Activated naive CD4-positive, alpha-beta T cell treated with anti-CD3 and anti-CD28 coated beads, Interleukin-2, amount 10 ng/mL, durations not matched to agents 7 days and 5 days (primary cell): ENCODE measurements at regions not wholly inside any gene's neighbourhood (a gene's known extent, or its start where the extent isn't known, plus 50 kb on each side); places are given as distances from the start of the nearest gene placed in this dataset.

Experiments used
- CTCF ChIA-PET: fragments of 350-600 bp; sonication (Branson Sonifier 250); formaldehyde crosslinking; loops from one replicate; lab custom pipeline; 2021; ENCODE audit warnings: antibody characterized with exemption; lab: Charles Lee
- DNase-seq: peaks from one replicate; pipeline ENCODE4 v3.0.0-alpha.2; 2020
- H3K27ac Mint-ChIP-seq: one replicate; pipeline ENCODE4 v1.8.0; 2021; ENCODE audit warnings: mild to moderate bottlenecking, moderate library complexity, mixed read lengths
- H3K27me3 Mint-ChIP-seq: one replicate; pipeline ENCODE4 v1.8.0; 2021; ENCODE audit warnings: mild to moderate bottlenecking, mixed read lengths
- H3K36me3 Mint-ChIP-seq: one replicate; pipeline ENCODE4 v1.8.0; 2021; ENCODE audit warnings: mixed read lengths
- H3K4me1 Mint-ChIP-seq: one replicate; pipeline ENCODE4 v1.8.0; 2021; ENCODE audit warnings: mixed read lengths
- H3K4me3 Mint-ChIP-seq: one replicate; pipeline ENCODE4 v1.8.0; 2021; ENCODE audit warnings: mild to moderate bottlenecking, moderate library complexity, mixed read lengths
- H3K9me3 Mint-ChIP-seq: one replicate; pipeline ENCODE4 v1.8.0; 2021; ENCODE audit warnings: mixed read lengths

GRCh38 chr7:18201350-18201749 lies 173.7 kb upstream of the PRPS1L1 start:
- Mint-ChIP-seq H3K9me3 (no peaks in the 10 kb centered on the region), H3K36me3 (no peaks in the 10 kb centered on the region), H3K27ac (no peak overlapping the region), H3K4me1 (no peaks in the 10 kb centered on the region), H3K27me3 (no peaks in the 10 kb centered on the region), H3K4me3 (no peak overlapping the region)
- DNase-seq, result no peak
- CTCF ChIA-PET, result interaction anchor here (0.6 kb wide), 1 partner anchor 11 kb away, joined by 3 read pairs; no protein-coding TSS in a partner anchor

DNA sequence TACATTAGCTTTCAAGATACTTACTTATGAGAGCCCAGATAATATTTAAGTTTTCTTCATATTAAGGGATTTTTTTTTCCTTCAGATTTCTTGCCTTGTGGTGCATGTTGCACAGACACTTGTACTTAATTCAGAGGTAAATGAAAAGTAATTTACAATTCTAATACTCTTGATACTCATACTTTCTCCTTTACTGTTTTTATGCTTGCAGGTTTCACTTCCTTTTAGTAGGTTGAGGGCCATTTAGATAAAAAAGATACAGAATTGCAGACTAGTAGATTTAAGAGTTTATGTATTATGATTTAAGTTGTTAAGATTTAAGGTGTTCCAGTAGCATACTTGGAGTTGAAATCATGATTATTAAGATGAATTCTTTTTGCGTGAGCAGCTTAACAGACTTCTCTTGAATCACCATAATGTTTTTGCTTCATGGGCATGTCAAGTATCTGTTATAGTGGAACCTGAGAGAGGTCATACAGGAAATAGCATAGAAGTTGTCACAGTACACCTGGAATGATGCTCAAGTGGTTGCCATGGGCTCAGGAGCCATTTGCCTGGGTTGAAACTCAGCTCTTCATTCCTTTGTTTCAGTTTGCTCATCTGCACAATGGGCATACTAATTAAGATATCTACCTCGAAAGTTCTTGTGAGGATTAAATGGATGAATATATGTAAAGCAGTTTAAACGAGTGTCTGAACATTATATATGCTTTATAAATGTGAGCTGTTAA lies 174.8 kb upstream of the PRPS1L1 start:
- Mint-ChIP-seq H3K27ac (no peak overlapping the region), H3K4me1 (no peaks in the 10 kb centered on the region), H3K9me3 (no peaks in the 10 kb centered on the region), H3K36me3 (no peaks in the 10 kb centered on the region), H3K4me3 (no peak overlapping the region), H3K27me3 (no peaks in the 10 kb centered on the region)
- CTCF ChIA-PET, result interaction anchor here (0.8 kb wide), 1 partner anchor 138 kb away, joined by 3 read pairs; no protein-coding TSS in a partner anchor
- DNase-seq, result no peak

DNA sequence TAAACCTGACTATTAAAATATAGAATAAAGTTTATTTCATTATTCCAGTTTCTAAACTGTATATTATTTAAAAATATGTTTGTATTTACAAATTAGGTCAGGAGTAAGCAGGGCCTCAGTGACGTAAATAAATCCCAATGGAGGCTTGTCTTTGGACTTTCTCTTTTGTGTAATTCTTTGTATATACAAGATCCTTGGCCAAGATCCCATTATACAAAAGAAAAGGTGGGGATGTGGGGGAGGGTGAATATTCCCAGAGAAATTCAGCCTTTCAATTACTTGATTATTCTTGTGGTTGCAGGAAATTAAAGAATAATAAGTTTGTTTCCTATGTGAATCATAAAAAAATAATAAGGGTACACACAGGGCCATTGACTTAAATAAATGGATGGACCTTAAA lies 178.7 kb upstream of the PRPS1L1 start:
- CTCF ChIA-PET, result no interaction called here
- Mint-ChIP-seq H3K36me3 (no peaks in the 10 kb centered on the region), H3K27me3 (no peaks in the 10 kb centered on the region), H3K9me3 (no peaks in the 10 kb centered on the region), H3K4me3 (no peak overlapping the region), H3K4me1 (no peaks in the 10 kb centered on the region), H3K27ac (no peak overlapping the region)
- no peak for DNase-seq

- no peak overlapping the region for H3K27ac Mint-ChIP-seq
- H3K36me3 Mint-ChIP-seq, result no peaks in the 10 kb centered on the region
- no peaks in the 10 kb centered on the region for H3K9me3 Mint-ChIP-seq
- H3K4me1 Mint-ChIP-seq, result no peaks in the 10 kb centered on the region
- H3K4me3 Mint-ChIP-seq, result no peak overlapping the region
- DNase-seq, result no peak
- no peaks in the 10 kb centered on the region for H3K27me3 Mint-ChIP-seq
- CTCF ChIA-PET, result no interaction called here
These were observed 181.3 kb upstream of the PRPS1L1 start for GRCh38 chr7:18208921-18209320.

DNA sequence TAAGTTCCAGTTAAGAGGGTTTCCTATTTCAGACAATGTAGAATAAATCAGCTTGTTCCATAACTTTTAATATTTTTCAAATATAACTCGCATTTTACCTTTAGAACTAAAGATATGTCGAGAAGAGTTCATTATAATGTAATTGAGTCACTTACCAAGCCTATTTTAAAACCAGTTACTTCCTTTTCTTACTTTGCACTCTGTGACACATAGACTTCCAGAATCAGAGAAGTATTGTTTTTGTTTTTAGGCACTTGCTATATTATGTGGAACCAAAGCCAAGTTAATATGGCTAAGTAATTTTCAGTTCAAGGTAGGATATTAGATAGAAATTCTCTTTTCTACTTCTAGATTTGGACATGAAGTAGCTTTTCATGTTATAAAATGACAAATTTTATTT lies 182.7 kb upstream of the PRPS1L1 start:
- CTCF ChIA-PET, result no interaction called here
- H3K27ac Mint-ChIP-seq, result no peak overlapping the region
- no peaks in the 10 kb centered on the region for H3K9me3 Mint-ChIP-seq
- no peaks in the 10 kb centered on the region for H3K4me1 Mint-ChIP-seq
- no peak for DNase-seq
- no peak overlapping the region for H3K4me3 Mint-ChIP-seq
- H3K36me3 Mint-ChIP-seq, result no peaks in the 10 kb centered on the region
- H3K27me3 Mint-ChIP-seq, result no peaks in the 10 kb centered on the region

DNA sequence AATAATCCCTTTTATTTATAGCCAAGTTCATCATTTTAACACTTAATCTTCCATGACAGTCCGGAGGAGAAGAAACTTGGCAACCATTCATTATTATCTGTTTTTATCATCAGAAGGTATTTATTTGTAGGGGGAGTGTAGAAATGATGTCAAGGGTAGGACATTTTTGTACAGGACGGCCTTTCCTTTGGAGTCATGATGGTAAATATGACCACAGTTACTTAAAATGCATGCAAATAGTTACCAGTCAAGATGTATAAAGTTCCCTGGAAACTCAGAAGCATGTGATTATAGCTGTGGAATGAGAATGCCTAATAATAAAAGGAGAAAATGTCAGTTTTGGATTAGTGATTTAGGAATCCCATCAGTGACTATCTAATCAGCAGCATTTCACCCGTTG lies 183.1 kb upstream of the PRPS1L1 start:
- no peak for DNase-seq
- Mint-ChIP-seq H3K9me3 (no peaks in the 10 kb centered on the region), H3K27me3 (no peaks in the 10 kb centered on the region), H3K27ac (no peak overlapping the region), H3K4me1 (no peaks in the 10 kb centered on the region), H3K4me3 (no peak overlapping the region), H3K36me3 (no peaks in the 10 kb centered on the region)
- CTCF ChIA-PET, result no interaction called here

GRCh38 chr7:18212308-18212707 lies 184.7 kb upstream of the PRPS1L1 start:
- no peaks in the 10 kb centered on the region for H3K4me1 Mint-ChIP-seq
- no peak overlapping the region for H3K4me3 Mint-ChIP-seq
- no peak overlapping the region for H3K27ac Mint-ChIP-seq
- H3K36me3 Mint-ChIP-seq, result no peaks in the 10 kb centered on the region
- H3K27me3 Mint-ChIP-seq, result no peaks in the 10 kb centered on the region
- H3K9me3 Mint-ChIP-seq, result no peaks in the 10 kb centered on the region
- no peak for DNase-seq
- CTCF ChIA-PET, result no interaction called here

DNA sequence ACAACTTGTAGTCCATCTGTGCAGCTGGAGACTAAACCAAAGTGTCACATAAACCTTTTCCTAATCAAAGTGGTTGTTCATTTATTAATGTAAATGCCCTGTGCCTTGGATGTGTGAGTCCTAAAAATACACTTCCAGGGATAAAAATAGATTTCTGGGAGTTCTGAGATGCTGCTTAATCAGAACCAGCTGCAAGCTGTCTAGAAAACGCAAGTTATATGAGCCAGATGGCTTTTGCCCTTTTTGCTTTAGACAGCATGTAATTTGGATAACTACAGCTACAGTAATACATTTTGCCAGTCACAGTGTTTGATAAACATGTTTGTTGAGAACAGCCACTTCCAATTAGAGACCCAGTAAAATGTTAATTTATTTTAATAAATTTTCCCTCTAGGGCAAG lies 185.1 kb upstream of the PRPS1L1 start:
- Mint-ChIP-seq H3K27ac (no peak overlapping the region), H3K4me3 (no peak overlapping the region), H3K36me3 (no peaks in the 10 kb centered on the region), H3K9me3 (no peaks in the 10 kb centered on the region), H3K4me1 (no peaks in the 10 kb centered on the region), H3K27me3 (no peaks in the 10 kb centered on the region)
- DNase-seq, result no peak
- CTCF ChIA-PET, result no interaction called here

- no peak overlapping the region for H3K4me3 Mint-ChIP-seq
- DNase-seq, result no peak
- H3K27ac Mint-ChIP-seq, result no peak overlapping the region
- H3K4me1 Mint-ChIP-seq, result no peaks in the 10 kb centered on the region
- CTCF ChIA-PET, result interaction anchor here (1.2 kb wide), 1 partner anchor 132 kb away, joined by 3 read pairs; no protein-coding TSS in a partner anchor
- H3K27me3 Mint-ChIP-seq, result no peaks in the 10 kb centered on the region
- no peaks in the 10 kb centered on the region for H3K36me3 Mint-ChIP-seq
- no peaks in the 10 kb centered on the region for H3K9me3 Mint-ChIP-seq
These were observed 186.0 kb upstream of the PRPS1L1 start for GRCh38 chr7:18213652-18214051.

DNA sequence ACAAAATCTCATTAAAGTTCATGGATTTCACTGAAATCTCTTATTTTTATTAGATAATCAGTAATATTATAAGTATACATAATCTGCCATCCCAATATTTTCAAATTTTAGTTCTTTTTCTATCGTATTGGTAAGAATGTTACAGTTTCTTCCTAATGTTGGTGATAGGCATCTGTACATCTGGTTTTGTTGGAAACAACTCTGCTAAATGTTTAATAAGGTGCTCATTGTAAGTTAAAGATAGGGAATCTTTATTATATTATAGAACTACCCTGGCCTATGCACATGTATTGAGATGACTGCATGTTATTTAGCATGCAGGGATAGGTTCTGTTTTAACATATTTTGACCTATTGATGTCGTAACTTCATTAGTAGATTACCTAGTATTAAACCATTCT lies 188.6 kb upstream of the PRPS1L1 start:
- Mint-ChIP-seq H3K27ac (no peak overlapping the region), H3K9me3 (no peaks in the 10 kb centered on the region), H3K36me3 (no peaks in the 10 kb centered on the region), H3K27me3 (no peaks in the 10 kb centered on the region), H3K4me3 (no peak overlapping the region), H3K4me1 (no peaks in the 10 kb centered on the region)
- no peak for DNase-seq
- CTCF ChIA-PET, result interaction anchor here (1.2 kb wide), 1 partner anchor 105 kb away, joined by 3 read pairs; no protein-coding TSS in a partner anchor

- H3K4me3 Mint-ChIP-seq, result no peak overlapping the region
- no peak for DNase-seq
- no peak overlapping the region for H3K27ac Mint-ChIP-seq
- H3K36me3 Mint-ChIP-seq, result no peaks in the 10 kb centered on the region
- H3K27me3 Mint-ChIP-seq, result no peaks in the 10 kb centered on the region
- CTCF ChIA-PET, result interaction anchor here (0.6 kb wide), 1 partner anchor 451 kb away, joined by 3 read pairs; no protein-coding TSS in a partner anchor
- no peaks in the 10 kb centered on the region for H3K4me1 Mint-ChIP-seq
- no peaks in the 10 kb centered on the region for H3K9me3 Mint-ChIP-seq
These were observed 194.0 kb upstream of the PRPS1L1 start for GRCh38 chr7:18221377-18222293.

DNA sequence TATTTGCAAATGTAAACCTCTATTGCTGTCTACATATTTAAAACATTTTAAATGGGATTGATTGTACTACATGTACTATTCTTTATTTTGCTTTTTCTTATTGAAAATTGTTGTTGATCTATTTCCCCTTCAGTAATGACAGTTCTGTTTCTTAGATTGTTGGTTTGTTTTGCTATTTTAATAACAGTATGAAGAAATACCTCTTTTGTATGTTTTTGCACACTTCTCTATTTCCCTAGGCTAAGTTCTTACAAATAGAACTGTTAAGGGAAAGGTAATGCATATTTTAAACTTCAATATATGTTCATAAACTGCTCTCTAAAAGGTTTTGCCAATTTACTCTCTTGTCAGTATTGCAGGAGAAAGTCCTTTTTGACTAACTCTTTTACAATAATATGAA lies 195.0 kb upstream of the PRPS1L1 start:
- Mint-ChIP-seq H3K9me3 (no peaks in the 10 kb centered on the region), H3K27me3 (no peaks in the 10 kb centered on the region), H3K4me3 (no peak overlapping the region), H3K4me1 (no peaks in the 10 kb centered on the region), H3K36me3 (no peaks in the 10 kb centered on the region), H3K27ac (no peak overlapping the region)
- no peak for DNase-seq
- CTCF ChIA-PET, result no interaction called here

DNA sequence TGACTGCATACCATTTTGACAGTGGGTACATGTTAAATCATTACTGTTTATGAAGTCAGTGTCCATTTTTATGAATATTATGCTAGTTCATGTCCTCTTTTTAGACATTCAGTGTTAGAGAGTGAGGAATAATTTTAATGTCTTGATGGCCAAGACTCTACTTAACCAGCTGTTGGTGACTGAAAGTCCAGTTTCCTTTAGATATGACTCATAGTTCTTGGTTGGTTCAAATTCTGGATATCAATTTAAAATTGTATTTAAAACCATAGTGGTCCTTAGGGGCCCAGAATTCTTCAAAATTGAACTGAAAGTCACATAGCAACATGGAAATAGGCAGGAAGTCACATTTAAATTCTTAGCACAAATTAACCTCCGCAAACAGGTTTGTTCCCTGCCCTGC lies 196.5 kb upstream of the PRPS1L1 start:
- Mint-ChIP-seq H3K4me1 (no peaks in the 10 kb centered on the region), H3K27me3 (no peaks in the 10 kb centered on the region), H3K36me3 (no peaks in the 10 kb centered on the region), H3K27ac (no peak overlapping the region), H3K9me3 (no peaks in the 10 kb centered on the region), H3K4me3 (no peak overlapping the region)
- DNase-seq, result no peak
- CTCF ChIA-PET, result no interaction called here

GRCh38 chr7:18225067-18225466 lies 197.4 kb upstream of the PRPS1L1 start:
- Mint-ChIP-seq H3K4me3 (no peak overlapping the region), H3K36me3 (no peaks in the 10 kb centered on the region), H3K27ac (no peak overlapping the region), H3K9me3 (no peaks in the 10 kb centered on the region), H3K4me1 (no peaks in the 10 kb centered on the region), H3K27me3 (no peaks in the 10 kb centered on the region)
- CTCF ChIA-PET, result interaction anchor here (0.5 to 0.9 kb wide), 2 partner anchors 131 to 922 kb away, joined by 3 read pairs; no protein-coding TSS in a partner anchor
- no peak for DNase-seq
